Stimulated activated CD4-positive, alpha-beta T cell treated with anti-CD3 and anti-CD28 coated beads, Interleukin-1b, Interleukin-23, amount 100 ng/mL, for 1 hour (primary cell): ENCODE measurements at regions not wholly inside any gene's neighbourhood (a gene's known extent, or its start where the extent isn't known, plus 50 kb on each side); places are given as distances from the start of the nearest gene placed in this dataset.

Experiments
- DNase-seq, 2 donors: peaks; one replicate each; pipeline ENCODE4 v3.0.0-alpha.2; 2020; ENCODE audit warnings: low read depth in 2 of 2

- DNase-seq: no peak
These were observed 127.5 kb downstream of the SS18 start for GRCh38 chr18:25962919-25963318.

- DNase-seq: no peak
These were observed 128.2 kb downstream of the SS18 start for GRCh38 chr18:25962176-25962575.

GRCh38 chr18:25957017-25957416 is 133.4 kb downstream of the SS18 start:
- no peak for DNase-seq

- DNase-seq: no peak
These were observed 137.3 kb downstream of the SS18 start for GRCh38 chr18:25953111-25953510.

GRCh38 chr18:25950321-25950720 is 140.1 kb downstream of the SS18 start:
- DNase-seq: no peak

- DNase-seq: no peak
These were observed 143.9 kb downstream of the SS18 start for GRCh38 chr18:25946540-25946939.

- DNase-seq: no peak
These were observed 155.1 kb downstream of the SS18 start for GRCh38 chr18:25935356-25935755.

- no peak for DNase-seq
These were observed 159.3 kb downstream of the SS18 start for GRCh38 chr18:25931126-25931525.

- no peak for DNase-seq
These were observed 160.6 kb downstream of the SS18 start for GRCh38 chr18:25929787-25930186.

- DNase-seq: no peak
These were observed 162.6 kb downstream of the SS18 start for GRCh38 chr18:25927830-25928229.

- DNase-seq: no peak
These were observed 167.2 kb downstream of the SS18 start for GRCh38 chr18:25923193-25923592.

GRCh38 chr18:25921677-25922421 is 168.6 kb downstream of the SS18 start:
- DNase-seq: peak in 1 of 2 donors; percentile 6

GRCh38 chr18:25915907-25916306 is 174.5 kb downstream of the SS18 start:
- no peak for DNase-seq

- no peak for DNase-seq
These were observed 191.4 kb downstream of the SS18 start for GRCh38 chr18:25898965-25899364.

GRCh38 chr18:25896956-25897355 is 193.5 kb downstream of the SS18 start:
- DNase-seq: no peak

- DNase-seq: no peak
These were observed 194.1 kb downstream of the SS18 start for GRCh38 chr18:25896178-25896780.

GRCh38 chr18:25895518-25895917 is 194.9 kb downstream of the SS18 start:
- no peak for DNase-seq

- no peak for DNase-seq
These were observed 204.1 kb downstream of the SS18 start for GRCh38 chr18:25886283-25886682.

GRCh38 chr18:25883091-25883490 is 207.3 kb downstream of the SS18 start:
- DNase-seq: no peak

- no peak for DNase-seq
These were observed 209.3 kb downstream of the SS18 start for GRCh38 chr18:25881149-25881548.

- DNase-seq: no peak
These were observed 210.0 kb downstream of the SS18 start for GRCh38 chr18:25880441-25880840.

- no peak for DNase-seq
These were observed 214.0 kb downstream of the SS18 start for GRCh38 chr18:25876330-25876948.

- DNase-seq: no peak
These were observed 214.7 kb downstream of the SS18 start for GRCh38 chr18:25875551-25876240.
